HG03565 (cell line): ENCODE measurements at regions not wholly inside any gene's neighbourhood (a gene's known extent, or its start where the extent isn't known, plus 50 kb on each side); places are given as distances from the start of the nearest gene placed in this dataset.
A peak's percentile ranks its signal among the peaks of the same experiment; 100 is the strongest.

ENCODE experiments used
- ATAC-seq: cut with Tn5 transposase; IDR thresholded peaks from one replicate; pipeline ENCODE4 v1.9.1; 2021; ENCODE audit warnings: mild to moderate bottlenecking, moderate library complexity; ENCODE audit not compliant: unreplicated experiment

GRCh38 chr6:99091985-99092384, 144.2 kb upstream of the FBXL4 start:
- ATAC-seq: peak; percentile 91

DNA sequence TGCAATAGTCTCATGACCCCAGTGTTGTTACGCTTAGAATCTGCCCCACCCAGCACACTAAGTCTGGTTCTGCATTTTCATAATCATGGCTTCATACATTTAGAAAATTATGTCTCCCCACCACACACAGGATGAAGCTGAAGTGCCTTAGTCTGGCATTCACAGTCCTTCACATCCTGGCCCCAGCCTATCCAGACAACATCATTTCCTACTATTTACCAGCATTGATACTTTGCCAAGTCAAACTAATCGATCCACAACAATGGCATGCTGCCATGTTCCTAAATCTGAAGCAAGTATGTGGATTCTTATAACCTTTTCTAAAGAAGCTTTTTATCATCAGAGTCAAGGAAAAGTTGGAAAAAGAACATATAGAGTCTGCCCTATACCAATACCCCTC, 132.4 kb upstream of the FBXL4 start:
- ATAC-seq: no peak

DNA sequence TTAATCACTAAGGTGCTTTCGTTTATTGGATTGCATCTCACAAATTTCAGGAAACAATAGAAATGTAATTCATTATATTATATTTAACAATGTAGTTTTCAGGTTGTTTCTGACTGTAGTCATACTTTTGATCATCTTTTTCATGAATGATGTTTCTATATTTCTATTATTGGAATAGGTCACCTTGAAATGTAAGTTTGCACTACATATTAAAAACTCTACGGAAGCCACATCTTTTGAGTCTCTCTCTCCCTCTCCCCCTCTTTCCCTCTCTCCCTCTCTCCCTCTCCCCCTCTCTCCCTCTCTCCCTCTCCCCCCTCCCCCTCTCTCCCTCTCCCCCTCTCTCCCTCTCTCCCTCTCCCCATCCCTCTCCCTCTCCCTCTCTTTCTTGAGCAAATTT, 131.3 kb upstream of the FBXL4 start:
- no peak for ATAC-seq

GRCh38 chr6:99073223-99073622, 125.5 kb upstream of the FBXL4 start:
- no peak for ATAC-seq

DNA sequence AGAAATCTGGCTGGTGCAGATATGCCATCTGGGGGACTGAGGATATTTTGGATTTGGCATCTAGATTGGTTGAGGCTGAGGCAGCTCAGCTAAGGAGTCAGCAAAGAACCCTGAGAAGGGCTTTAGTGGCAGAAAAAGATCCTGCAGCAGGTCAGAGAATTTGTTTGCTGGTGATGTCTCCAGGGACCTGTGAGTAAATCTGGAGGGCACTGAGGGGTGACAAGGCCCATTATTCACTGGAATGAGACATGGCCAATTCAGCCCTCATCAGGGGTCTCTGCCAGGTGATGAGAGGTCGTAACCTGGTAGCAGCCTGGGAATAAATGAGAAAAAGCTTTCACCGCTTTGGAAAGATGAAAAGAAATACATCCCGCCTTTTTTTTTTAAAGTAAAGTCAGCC, 118.3 kb upstream of the FBXL4 start:
- ATAC-seq: no peak

DNA sequence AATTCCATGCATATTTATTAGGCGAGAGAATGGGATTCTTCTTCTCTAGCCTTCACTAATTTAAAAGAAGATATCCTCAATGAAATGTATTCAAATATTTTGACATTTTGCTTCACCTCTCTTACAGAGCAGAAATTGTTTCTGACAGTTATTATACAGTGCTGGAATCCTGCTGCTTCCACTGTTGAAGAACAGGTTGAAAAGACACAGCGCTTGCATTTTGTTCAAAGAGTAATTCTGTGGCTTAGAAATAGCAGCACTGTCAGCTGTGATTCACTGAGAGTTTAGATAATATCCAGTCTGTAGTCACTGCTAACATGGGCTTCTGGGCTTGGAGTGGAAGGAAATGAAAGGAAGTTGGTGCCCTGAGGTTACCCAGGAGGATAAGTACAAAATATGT, 117.1 kb upstream of the FBXL4 start:
- ATAC-seq: no peak

DNA sequence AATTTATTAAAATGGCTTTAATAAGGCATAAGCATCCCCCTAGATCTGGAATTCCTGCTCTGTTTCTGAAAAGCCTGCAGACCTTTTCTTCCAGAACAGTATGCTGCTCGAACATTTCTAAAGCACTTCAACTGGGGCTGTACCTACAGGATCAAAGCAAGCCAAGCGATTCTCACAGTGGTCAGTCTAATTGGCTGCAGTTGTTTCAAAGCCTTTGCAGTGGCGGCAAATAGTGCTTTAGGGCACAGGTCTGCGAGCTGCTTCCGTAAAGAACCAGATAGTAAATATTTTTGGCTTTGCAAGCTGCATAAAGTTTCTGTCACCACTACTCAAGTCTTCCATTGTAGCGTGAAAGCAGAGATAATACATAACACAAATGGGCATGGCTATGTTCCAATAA, 88.9 kb upstream of the FBXL4 start:
- ATAC-seq: no peak

DNA sequence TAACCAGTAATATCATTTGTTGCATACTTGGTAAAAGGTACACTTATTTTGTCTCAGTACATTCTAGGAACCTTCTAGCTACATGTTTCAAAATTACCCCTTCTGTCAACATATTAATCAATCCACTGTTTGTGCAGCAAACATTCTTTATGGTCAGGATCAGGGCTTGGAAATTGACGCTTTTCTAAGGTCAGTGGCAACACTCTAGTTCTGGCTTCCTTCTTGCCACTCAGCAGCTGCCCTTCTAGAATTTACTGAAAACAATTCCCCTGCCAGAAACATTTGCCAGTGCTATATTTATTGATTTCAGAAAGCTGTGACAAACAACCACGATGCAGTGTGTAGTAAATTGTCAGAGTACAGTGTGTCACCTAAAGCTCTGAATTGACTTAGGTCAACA, 84.7 kb upstream of the FBXL4 start:
- ATAC-seq: no peak

- no peak for ATAC-seq
Measured at GRCh38 chr6:99031957-99032356, 84.2 kb upstream of the FBXL4 start.

GRCh38 chr6:99030915-99031314, 83.2 kb upstream of the FBXL4 start:
- ATAC-seq: no peak

DNA sequence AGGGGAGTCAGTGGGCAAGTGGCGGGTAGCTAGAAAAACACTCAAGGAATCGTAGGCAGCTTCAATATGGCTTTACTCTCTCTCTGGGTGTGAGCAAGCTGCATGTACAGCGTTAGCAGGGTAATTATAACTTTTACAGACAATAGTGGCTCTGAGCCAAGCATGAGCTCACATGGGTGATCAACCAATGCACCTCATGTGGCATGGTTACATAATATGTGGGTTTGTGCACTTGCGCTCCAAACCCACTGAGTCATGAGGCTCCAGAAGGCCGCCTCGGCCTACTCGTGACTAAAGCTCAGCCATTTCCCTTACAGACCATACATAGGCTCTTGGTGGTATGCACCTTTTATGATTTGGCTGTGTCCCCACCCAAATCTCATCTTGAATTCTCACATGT, 78.4 kb upstream of the FBXL4 start:
- ATAC-seq: no peak

- no peak for ATAC-seq
Measured at GRCh38 chr6:99024089-99024488, 76.3 kb upstream of the FBXL4 start.

- ATAC-seq: no peak
Measured at GRCh38 chr6:99022039-99022609, 74.4 kb upstream of the FBXL4 start.

- ATAC-seq: no peak
Measured at GRCh38 chr6:99019381-99019780, 71.6 kb upstream of the FBXL4 start.

GRCh38 chr6:99017150-99017549, 69.4 kb upstream of the FBXL4 start:
- ATAC-seq: no peak

DNA sequence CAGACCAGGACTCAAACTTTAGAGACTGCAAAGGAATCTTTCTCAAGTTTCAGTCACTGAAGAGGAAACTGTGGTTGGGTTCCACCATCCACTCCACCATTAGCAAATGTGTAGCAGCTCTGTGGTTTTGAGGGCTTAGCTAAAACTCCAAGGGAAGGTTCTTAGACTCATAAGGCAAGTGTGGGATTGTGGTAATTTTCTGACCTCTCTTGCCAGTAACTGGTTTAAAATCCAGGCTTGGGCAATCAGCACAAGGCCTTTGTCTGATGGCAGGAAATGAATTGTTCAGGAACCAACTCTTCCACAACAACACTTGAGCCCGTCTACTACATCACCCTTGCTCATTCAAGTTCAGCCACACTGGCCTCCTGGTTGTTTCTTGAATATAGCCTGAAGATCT, 68.6 kb upstream of the FBXL4 start:
- ATAC-seq: no peak

DNA sequence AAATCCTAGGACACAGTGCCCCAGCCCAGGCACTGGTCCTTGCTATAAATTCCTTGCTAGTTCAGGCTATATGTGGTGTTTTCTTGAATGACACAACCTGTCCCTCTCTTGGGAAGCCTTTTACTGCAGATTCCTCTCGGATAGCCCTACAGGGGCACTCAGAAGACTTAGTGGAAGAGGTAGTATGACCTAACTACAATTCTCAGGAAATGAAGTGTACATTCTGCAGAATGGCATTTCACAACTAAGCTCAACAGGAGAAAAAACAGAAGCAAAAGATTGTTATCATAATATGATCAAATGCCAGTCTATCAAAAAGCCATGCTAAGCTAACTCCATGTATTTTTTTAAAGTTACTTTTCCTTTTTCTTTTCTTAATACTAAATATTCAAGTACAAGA, 66.3 kb upstream of the FBXL4 start:
- ATAC-seq: no peak

GRCh38 chr6:99013661-99014060, 65.9 kb upstream of the FBXL4 start:
- ATAC-seq: no peak

GRCh38 chr6:99013145-99013544, 65.4 kb upstream of the FBXL4 start:
- ATAC-seq: no peak

DNA sequence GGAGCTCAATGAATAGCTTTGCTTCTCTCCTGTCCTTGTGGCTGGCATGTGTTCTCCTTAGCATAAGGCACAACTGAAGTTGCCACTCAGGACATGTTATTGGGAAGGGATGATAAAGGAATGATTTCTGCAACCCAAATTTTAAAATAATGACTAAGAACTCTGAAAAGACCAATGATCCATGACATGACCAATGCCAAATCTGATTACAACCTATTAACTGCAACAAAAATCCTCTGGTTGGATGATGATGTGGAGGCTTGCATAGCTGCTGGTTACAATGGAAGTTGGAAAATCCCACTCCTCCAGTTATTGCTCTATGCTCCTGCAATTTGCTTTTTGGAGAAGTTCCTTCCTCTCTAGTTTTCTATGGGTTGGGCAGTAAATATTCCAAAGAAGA, 63.4 kb upstream of the FBXL4 start:
- no peak for ATAC-seq

DNA sequence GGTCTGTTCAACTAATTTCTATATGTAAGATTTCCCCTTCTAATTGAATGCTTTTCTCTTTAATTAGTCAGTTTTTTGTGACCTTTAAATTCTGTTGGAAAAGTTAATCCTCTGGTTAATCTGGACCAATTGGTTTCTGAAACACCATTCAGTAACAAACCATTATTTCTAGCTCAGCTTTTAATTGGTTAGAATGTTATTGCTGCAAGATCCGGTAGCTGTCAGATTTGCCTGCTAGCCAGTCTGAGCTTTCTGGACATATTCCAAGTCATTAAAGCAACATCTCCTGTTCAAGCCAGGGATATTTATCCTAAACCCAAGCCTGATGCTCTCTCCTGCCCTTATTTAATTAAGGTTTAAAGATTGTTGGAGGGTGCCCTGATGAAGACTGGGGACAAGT, 55.1 kb upstream of the FBXL4 start:
- no peak for ATAC-seq

- ATAC-seq: no peak
Measured at GRCh38 chr6:98998103-98998502, 50.4 kb upstream of the FBXL4 start.
